ENCODE measurements at regions not wholly inside any gene's neighbourhood (a gene's known extent, or its start where the extent isn't known, plus 50 kb on each side); places are given as distances from the start of the nearest gene placed in this dataset.

- no peak for DNase-seq (ENCODE audit: low read depth in 1 of 2, low spot score in 1 of 2)
These were observed 91.1 kb upstream of the PLPPR1 start for GRCh38 chr9:100937382-100937781.

GRCh38 chr9:100938507-100938906 lies 90.0 kb upstream of the PLPPR1 start:
- no peak for DNase-seq (ENCODE audit: low read depth in 1 of 2, low spot score in 1 of 2)

GRCh38 chr9:100939636-100940035 lies 88.9 kb upstream of the PLPPR1 start:
- no peak for DNase-seq (ENCODE audit: low read depth in 1 of 2, low spot score in 1 of 2)

- no peak for DNase-seq (ENCODE audit: low read depth in 1 of 2, low spot score in 1 of 2)
These were observed 69.3 kb upstream of the PLPPR1 start for GRCh38 chr9:100959226-100959625.

Data from activated CD4-positive, alpha-beta T cell treated with anti-CD3 and anti-CD28 coated beads, Interleukin-2, amount 50 U/mL, for 24 hours (primary cell).